K562 (cell line): ENCODE measurements at regions not wholly inside any gene's neighbourhood (a gene's known extent, or its start where the extent isn't known, plus 50 kb on each side); places are given as distances from the start of the nearest gene placed in this dataset.

Experiments used
- ATAC-seq: fragments of 200-7000 bp; cut with Tn5 transposase; 3 replicates; pipeline ENCODE4 v1.9.1; 2020; ENCODE audit warnings: moderate library complexity
- BruUV-seq: library from RNA; stranded (reverse); fragments of 400-500 nt; replicated peaks from 2 replicates; lab custom pipeline; 2021; lab: Mats Ljungman, UMichigan
- CTCF ChIA-PET: fragments of 300-600 bp; formaldehyde crosslinking; extraction: SDS; loops from one replicate; lab custom pipeline; 2021; ENCODE audit warnings: low intra/inter-chr PET ratio; lab: Yijun Ruan, JAX
- POLR2A ChIA-PET: fragments of 300-600, 350-650 bp; sonication (Branson Sonifier 250); formaldehyde crosslinking; extraction: SDS; loops from one replicate; lab custom pipeline; 2021; ENCODE audit warnings: antibody characterized with exemption, inconsistent platforms; lab: Yijun Ruan, JAX
- DNase-seq, 4 experiments: peaks; one replicate each; pipeline versions ENCODE4 v3.0.0 to v3.0.0-alpha.2; 2011 to 2018; ENCODE audit warnings: low spot score in 3 of 4, mixed read lengths in 3 of 4; ENCODE audit errors: extremely low read depth in 1 of 4
- FAIRE-seq: peaks from 2 replicates; lab custom pipeline; 2011; peaks lifted over from hg19 to GRCh38; lab: Jason Lieb, UNC
- H2AFZ ChIP-seq: 2 replicates; pipeline ENCODE4 v1.6.0; 2011; ENCODE audit warnings: low read depth, low read length, control low read depth, inconsistent platforms
- H3K27ac ChIP-seq: fragments of 200-600 bp; 3 replicates; pipeline ENCODE4 v1.8.0; 2011; ENCODE audit warnings: low read depth, mild to moderate bottlenecking, control low read depth, inconsistent platforms, low read length, moderate library complexity, mixed read lengths; ENCODE audit errors: extremely low read depth
- H3K27me3 ChIP-seq, 2 experiments: fragments of 300-600 bp in 1 of 2; 2 replicates in 1 of 2; 3 replicates in 1 of 2; pipeline versions ENCODE4 v1.6.0 to v1.8.0; 2011; ENCODE audit warnings: inconsistent platforms in 2 of 2, low read length in 2 of 2, mild to moderate bottlenecking in 1 of 2, mixed read lengths in 1 of 2, moderate library complexity in 1 of 2; ENCODE audit not compliant: control insufficient read depth in 2 of 2, insufficient read depth in 2 of 2
- H3K36me3 ChIP-seq: fragments of 300-600 bp; 3 replicates; pipeline ENCODE4 v1.8.0; 2011; ENCODE audit warnings: mild to moderate bottlenecking, low read length, inconsistent platforms; ENCODE audit not compliant: control insufficient read depth, insufficient read depth
- H3K4me1 ChIP-seq, 2 experiments: fragments of 200-600 bp in 1 of 2; replicated peaks in 1 of 2; 2 replicates in 1 of 2; 3 replicates in 1 of 2; pipeline versions ENCODE4 v1.5.1 to v1.8.0; 2011; ENCODE audit warnings: inconsistent platforms in 2 of 2, low read length in 2 of 2, mild to moderate bottlenecking in 1 of 2, mixed read lengths in 1 of 2, moderate library complexity in 1 of 2; ENCODE audit not compliant: control insufficient read depth in 2 of 2, insufficient read depth in 2 of 2
- H3K4me2 ChIP-seq: 2 replicates; pipeline ENCODE4 v1.6.1; 2011; ENCODE audit warnings: low read length, control low read depth, inconsistent platforms, mixed read lengths; ENCODE audit not compliant: insufficient read depth
- H3K4me3 ChIP-seq: fragments of 200-600 bp; sonication (generic), shearing (Covaris generic); 2 replicates; pipeline ENCODE4 v1.5.1; 2016; ENCODE audit warnings: control low read depth, inconsistent platforms
- H3K79me2 ChIP-seq: fragments of 200-600 bp; 3 replicates; pipeline ENCODE4 v1.8.0; 2011; ENCODE audit warnings: low read length, inconsistent platforms; ENCODE audit not compliant: control insufficient read depth, insufficient read depth
- H3K9ac ChIP-seq, 2 experiments: 2 replicates each; pipeline versions ENCODE4 v1.6.0 to v1.6.1; 2011; ENCODE audit warnings: low read depth in 2 of 2, low read length in 2 of 2, control low read depth in 1 of 2, inconsistent platforms in 1 of 2, mild to moderate bottlenecking in 1 of 2, mixed read lengths in 1 of 2; ENCODE audit not compliant: insufficient read depth in 1 of 2
- H3K9me1 ChIP-seq: one replicate; pipeline ENCODE4 v1.6.0; 2011; ENCODE audit warnings: inconsistent platforms, mild to moderate bottlenecking, low read length, moderate library complexity; ENCODE audit not compliant: control insufficient read depth, insufficient read depth
- H3K9me3 ChIP-seq: replicated peaks from 2 replicates; pipeline ENCODE4 v1.5.1; 2011; ENCODE audit warnings: low read depth, low read length, inconsistent platforms; ENCODE audit not compliant: control insufficient read depth, insufficient read depth
- H4K20me1 ChIP-seq: replicated peaks from 2 replicates; pipeline ENCODE4 v1.6.1; 2011; ENCODE audit warnings: low read length, inconsistent platforms, mixed read lengths; ENCODE audit not compliant: control insufficient read depth, insufficient read depth
- BRF2 ChIP-seq: IDR thresholded peaks from 3 replicates; pipeline ENCODE4 v1.6.1; 2011; ENCODE audit warnings: borderline replicate concordance, mild to moderate bottlenecking; ENCODE audit not compliant: insufficient read length, insufficient read depth
- CHD4 ChIP-seq: fragments of 200-600 bp; sonication (generic); IDR thresholded peaks from 3 replicates; pipeline ENCODE4 v1.6.1; 2012; ENCODE audit warnings: low read depth, mild to moderate bottlenecking, mixed read lengths, low read length, inconsistent platforms; ENCODE audit not compliant: insufficient read depth, insufficient replicate concordance, poor library complexity, severe bottlenecking
- HES1 ChIP-seq: fragments of 450-650 bp; IDR thresholded peaks from 2 replicates; pipeline ENCODE4 v1.6.1; 2016; ENCODE audit warnings: low read depth, mild to moderate bottlenecking, moderate library complexity
- MYBL2 ChIP-seq, 2 experiments: fragments of 450-650 bp in 1 of 2; sonication (generic) in 1 of 2; formaldehyde crosslinking in 1 of 2; IDR thresholded peaks; 2 replicates each; pipeline versions ENCODE4 v1.6.1 to v1.8.1; 2017 to 2022; ENCODE audit warnings: borderline replicate concordance in 1 of 2, inconsistent platforms in 1 of 2, low read depth in 1 of 2, mild to moderate bottlenecking in 1 of 2, missing genetic modification reagents in 1 of 2, moderate library complexity in 1 of 2
- PKNOX1 ChIP-seq: fragments of 450-650 bp; IDR thresholded peaks from 2 replicates; pipeline ENCODE4 v1.6.1; 2016
- SIRT6 ChIP-seq: IDR thresholded peaks from one replicate; pipeline ENCODE4 v1.6.1; 2012; ENCODE audit warnings: low read depth, mild to moderate bottlenecking, control low read depth, inconsistent platforms, low read length, moderate library complexity
- SMC3 ChIP-seq: conservative IDR thresholded peaks from 2 replicates; pipeline ENCODE4 v1.6.1; 2011; ENCODE audit warnings: low read depth, low read length, improper control_type of control experiment; ENCODE audit not compliant: insufficient read depth
- SP1 ChIP-seq: sonication (generic); formaldehyde crosslinking; IDR thresholded peaks from 2 replicates; pipeline ENCODE4 v1.8.1; 2022; ENCODE audit warnings: mild to moderate bottlenecking, missing genetic modification reagents
- WGBS: fragments of 100-300 bp; shearing (Covaris generic); methylation state at CpG from one replicate; pipeline ENCODE4 v1.1.6; 2016; ENCODE audit warnings: low coverage, mixed read lengths; ENCODE audit not compliant: insufficient coverage; ENCODE audit errors: missing lambda C conversion rate; 5-methylcytosine and 5-hydroxymethylcytosine counted together
- in situ Hi-C: fragments of 300-500 bp; cut with MboI; formaldehyde crosslinking; loops from 4 replicates; pipeline ENCODE4 v1.15.0; 2018; ENCODE audit warnings: inconsistent platforms, mixed read lengths
- intact Hi-C: fragments of 100-400 bp; cut with micrococcal nuclease; formaldehyde crosslinking; loops from 2 replicates; pipeline ENCODE4 v1.14.2; 2022

- Histone ChIP-seq H3K4me1 (peaks cover 0 to 13% of the 10 kb centered on the region in 2 experiments; a peak in 3 of 5 replicates), H3K4me2 (no peak overlapping the region; the same call in 1 of the 2 replicates), H3K79me2 (no peaks in the 10 kb centered on the region), H4K20me1 (no peaks in the 10 kb centered on the region), H3K9me3 (no peaks in the 10 kb centered on the region), H3K9me1 (no peaks in the 10 kb centered on the region), H3K4me3 (no peak overlapping the region), H3K27ac (peak overlapping the region; percentile 4; the same call in 2 of the 3 replicates), H3K27me3 (no peaks in the 10 kb centered on the region), H3K36me3 (no peaks in the 10 kb centered on the region), H2AFZ (peak overlapping the region; percentile 71), H3K9ac (no peak overlapping the region)
- ATAC-seq, result peak; percentile 53
- in situ Hi-C loops (no loop called here), intact Hi-C loops (no loop called here)
- 51% methylated on average over 3 of the region's 3 CpGs for WGBS
- CTCF ChIA-PET, result no interaction called here
- FAIRE-seq, result no peak
- peak in 1 of 4 experiments; percentile 16 for DNase-seq
- POLR2A ChIA-PET, result interaction anchor here (0.9 to 1.2 kb wide), 3 partner anchors 10 to 149 kb away, joined by 3 to 6 read pairs (median 5); no protein-coding TSS in a partner anchor
- BruUV-seq, result no TSS peak
- TF ChIP-seq MYBL2 (IDR thresholded peaks at IDR 0.05; ENCODE audit: low read depth), result no peak
- TF ChIP-seq MYBL2 (CRISPR knock-in tag; IDR thresholded peaks at IDR 0.05; ENCODE audit: borderline replicate concordance), result no peak
- TF ChIP-seq SIRT6, result no peak
- TF ChIP-seq PKNOX1, result peak; percentile 48; the same call in 1 of the 2 replicates
These were observed 333.9 kb downstream of the TFAP2B start for GRCh38 chr6:51152594-51152993.

GRCh38 chr6:51153109-51153508, 334.4 kb downstream of the TFAP2B start:
- POLR2A ChIA-PET, result interaction anchor here (0.9 to 1.3 kb wide), 4 partner anchors 8 to 150 kb away, joined by 3 to 6 read pairs (median 4); no protein-coding TSS in a partner anchor
- no TSS peak for BruUV-seq
- Histone ChIP-seq H3K27ac (peak overlapping the region; percentile 4; the same call in 2 of the 3 replicates), H3K9me1 (no peaks in the 10 kb centered on the region), H3K27me3 (no peaks in the 10 kb centered on the region), H3K9ac (no peak overlapping the region), H3K4me2 (peak overlapping the region; percentile 7; the same call in 1 of the 2 replicates), H3K9me3 (no peaks in the 10 kb centered on the region), H3K36me3 (no peaks in the 10 kb centered on the region), H4K20me1 (no peaks in the 10 kb centered on the region), H2AFZ (peak overlapping the region; percentile 71), H3K4me1 (peaks cover 0 to 13% of the 10 kb centered on the region in 2 experiments; a peak in 3 of 5 replicates), H3K4me3 (no peak overlapping the region), H3K79me2 (no peaks in the 10 kb centered on the region)
- no peak for FAIRE-seq
- in situ Hi-C loops, result no loop called here
- DNase-seq, result peak in 3 of 4 experiments; percentile 27 to 63 (median 54)
- WGBS, result 3% methylated on average over 2 of the region's 2 CpGs
- CTCF ChIA-PET, result no interaction called here
- intact Hi-C loops, result no loop called here
- ATAC-seq, result peak; percentile 84
- TF ChIP-seq HES1, result no peak
- TF ChIP-seq SP1 (CRISPR knock-in tag), result no peak
- TF ChIP-seq SMC3, result no peak
- TF ChIP-seq CHD4, result no peak
- TF ChIP-seq BRF2, result no peak
